ENCODE measurements at regions not wholly inside any gene's neighbourhood (a gene's known extent, or its start where the extent isn't known, plus 50 kb on each side); places are given as distances from the start of the nearest gene placed in this dataset.
A peak's percentile ranks its signal among the peaks of the same experiment; 100 is the strongest.

GRCh38 chr3:106245400-106245799 lies 376.6 kb upstream of the CBLB start:
- Mint-ChIP-seq H3K36me3 (ENCODE audit: low read depth) (peaks cover 3% of the 10 kb centered on the region), H3K27ac (no peak overlapping the region), H3K4me1 (peaks cover 15% of the 10 kb centered on the region), H3K9me3 (ENCODE audit: low read depth) (peaks cover 3% of the 10 kb centered on the region), H3K4me3 (no peak overlapping the region), H3K27me3 (no peaks in the 10 kb centered on the region)
- ATAC-seq, result no peak
- DNase-seq, result no peak
- ChIA-PET CTCF (interaction anchor here (1.1 kb wide), 1 partner anchor 8 kb away, joined by 4 read pairs; no protein-coding TSS in a partner anchor), POLR2A (no interaction called here)
- intact Hi-C loops (cut with DNase I, micrococcal nuclease), result loop anchor here in 1 of 2 experiments (5.0 kb wide), 1 partner anchor 87 kb away; no protein-coding TSS in a partner anchor

DNA sequence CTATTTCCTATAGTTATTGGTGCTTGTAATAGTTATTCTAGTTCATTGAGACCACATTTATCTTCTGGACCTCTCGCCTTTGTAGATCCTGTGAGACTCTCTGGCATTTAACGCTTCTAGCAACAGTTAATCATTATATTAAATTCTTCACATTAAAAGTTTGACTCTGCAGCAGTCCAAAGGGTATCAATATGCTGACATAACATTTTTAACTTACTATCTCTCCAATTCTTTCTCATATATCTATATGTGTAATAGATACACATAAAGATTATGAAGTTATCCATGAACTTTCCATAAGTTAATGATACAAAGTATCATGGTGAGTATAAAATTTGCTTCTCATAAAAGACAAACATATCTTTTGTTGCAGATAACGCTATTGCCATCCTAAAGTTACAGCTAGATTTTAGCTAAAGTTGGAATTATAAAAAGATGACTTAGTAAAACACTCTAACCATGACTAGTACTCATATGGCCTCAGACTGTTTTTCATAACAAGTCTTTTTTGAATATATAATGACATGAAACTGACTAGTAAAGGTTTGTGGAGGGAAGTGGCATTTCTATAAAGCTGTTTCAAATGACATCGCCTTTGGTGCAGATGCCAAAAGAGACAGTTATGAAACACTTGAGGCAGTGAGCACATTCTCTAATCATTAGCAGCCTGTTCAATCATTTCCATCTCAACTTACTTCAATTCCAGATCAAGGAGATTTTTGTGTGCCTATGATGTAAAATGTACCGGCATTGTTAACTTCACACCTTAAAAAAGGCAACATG lies 379.3 kb upstream of the CBLB start:
- CTCF ChIA-PET, result interaction anchor here (1.1 kb wide), 1 partner anchor 33 kb away, joined by 3 read pairs; no protein-coding TSS in a partner anchor
- peak; percentile 89 for ATAC-seq
- POLR2A ChIA-PET, result no interaction called here

DNA sequence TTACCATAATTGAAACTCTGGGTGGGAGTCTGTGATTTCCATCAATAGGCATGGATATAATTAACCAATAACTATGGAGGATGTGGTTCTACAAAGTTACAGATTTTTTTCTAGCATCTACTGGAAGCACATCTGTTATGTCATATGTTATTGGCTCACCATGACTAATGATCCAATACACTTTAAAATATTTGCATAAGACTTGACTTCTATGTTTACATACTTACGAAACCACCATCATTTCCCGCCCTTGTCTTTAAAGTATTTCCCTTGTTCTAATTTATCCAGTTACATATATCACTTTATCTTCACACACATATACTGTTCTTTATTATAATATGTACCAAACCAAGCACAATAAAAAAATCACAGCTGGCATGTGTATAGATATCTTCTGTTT lies 380.3 kb upstream of the CBLB start:
- Mint-ChIP-seq H3K27me3 (no peaks in the 10 kb centered on the region), H3K27ac (no peak overlapping the region), H3K9me3 (ENCODE audit: low read depth) (peaks cover 8% of the 10 kb centered on the region), H3K36me3 (ENCODE audit: low read depth) (peaks cover 13% of the 10 kb centered on the region), H3K4me3 (no peak overlapping the region), H3K4me1 (peaks cover 11% of the 10 kb centered on the region)
- ATAC-seq (no peak), DNase-seq (no peak)
- intact Hi-C loops (cut with DNase I, micrococcal nuclease), result loop anchor here in 1 of 2 experiments (5.0 kb wide), 1 partner anchor 83 kb away; no protein-coding TSS in a partner anchor
- CTCF ChIA-PET, result no interaction called here
- POLR2A ChIA-PET, result no interaction called here

More for the DNA sequence above, 379.3 kb upstream of the CBLB start:
- no peak for DNase-seq
- Mint-ChIP-seq H3K27ac (no peak overlapping the region), H3K9me3 (ENCODE audit: low read depth) (peaks cover 8% of the 10 kb centered on the region), H3K36me3 (ENCODE audit: low read depth) (peaks cover 13% of the 10 kb centered on the region), H3K4me3 (no peak overlapping the region), H3K4me1 (peaks cover 11% of the 10 kb centered on the region), H3K27me3 (no peaks in the 10 kb centered on the region)
- intact Hi-C loops (cut with DNase I, micrococcal nuclease), result loop anchor here in 1 of 2 experiments (1.0 to 5.0 kb wide), 2 partner anchors 76 to 84 kb away; no protein-coding TSS in a partner anchor

DNA sequence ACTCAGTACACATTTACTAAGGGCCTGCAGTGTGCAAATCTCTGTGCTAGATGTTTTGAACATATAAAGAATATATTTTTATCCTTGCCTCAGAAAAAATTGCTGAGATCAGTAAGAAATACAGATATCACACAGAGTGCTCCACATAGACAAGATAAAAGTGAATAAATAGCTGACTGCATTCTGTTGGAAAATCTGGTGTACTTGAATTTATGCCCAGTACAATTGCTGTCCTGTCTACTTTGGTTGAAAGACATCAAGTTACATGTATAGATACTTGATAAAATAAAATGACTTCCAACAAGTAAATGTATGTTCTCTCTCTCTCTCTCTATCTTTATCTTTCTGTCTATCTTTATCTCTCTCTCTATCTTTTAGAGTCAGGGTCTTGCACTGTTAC lies 381.2 kb upstream of the CBLB start:
- ATAC-seq (no peak), DNase-seq (no peak)
- intact Hi-C loops (cut with DNase I, micrococcal nuclease), result loop anchor here in 1 of 2 experiments (5.0 kb wide), 1 partner anchor 82 kb away; no protein-coding TSS in a partner anchor
- H3K4me1 Mint-ChIP-seq, result peaks cover 11% of the 10 kb centered on the region
- no peak overlapping the region for H3K4me3 Mint-ChIP-seq
- peaks cover 8% of the 10 kb centered on the region for H3K9me3 Mint-ChIP-seq (ENCODE audit: low read depth)
- H3K36me3 Mint-ChIP-seq (ENCODE audit: low read depth), result peaks cover 13% of the 10 kb centered on the region
- H3K27ac Mint-ChIP-seq, result no peak overlapping the region
- ChIA-PET CTCF (no interaction called here), POLR2A (interaction anchor here (0.5 kb wide), 1 partner anchor 260 kb away, joined by 3 read pairs; no protein-coding TSS in a partner anchor)
- H3K27me3 Mint-ChIP-seq, result no peaks in the 10 kb centered on the region

DNA sequence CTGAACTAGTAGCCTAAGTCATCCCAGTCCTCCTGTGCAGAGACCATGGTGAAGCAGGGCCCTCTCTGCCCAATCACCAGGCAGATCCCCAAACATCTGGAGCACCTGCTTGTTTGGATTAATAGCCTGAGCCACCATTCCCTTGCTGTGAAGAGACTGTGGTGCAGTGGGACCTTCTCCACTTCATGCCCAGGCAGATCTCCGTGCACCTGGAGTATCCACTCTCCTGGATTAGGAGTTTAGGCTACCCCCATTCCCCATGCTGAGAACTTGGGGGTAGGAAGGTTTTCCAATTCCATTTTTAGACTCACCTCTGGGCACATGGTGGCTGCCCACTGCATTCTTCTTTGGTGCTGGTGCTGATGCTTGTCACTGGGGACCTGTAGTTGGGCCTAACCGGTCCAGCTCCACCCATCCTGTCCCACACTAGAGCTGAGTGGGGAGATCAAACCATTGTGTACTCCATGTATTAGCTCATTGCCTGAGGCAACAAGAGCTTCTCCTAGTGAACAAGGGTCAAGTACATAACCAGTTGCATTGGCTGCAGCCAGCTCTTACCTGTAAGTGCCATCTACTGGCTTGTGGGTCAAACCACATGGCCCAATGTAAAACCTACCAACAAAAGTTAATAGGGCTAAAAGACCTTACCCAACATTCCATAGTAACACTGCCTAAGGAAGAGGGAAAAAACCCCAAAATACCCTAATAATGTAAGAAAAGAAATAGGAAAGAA lies 382.5 kb upstream of the CBLB start:
- no peak overlapping the region for H3K4me3 Mint-ChIP-seq
- H3K27me3 Mint-ChIP-seq, result no peaks in the 10 kb centered on the region
- ATAC-seq (peak; percentile 28), DNase-seq (no peak)
- ChIA-PET POLR2A (no interaction called here), CTCF (interaction anchor here (0.6 kb wide), 1 partner anchor 583 kb away, joined by 3 read pairs; no protein-coding TSS in a partner anchor)
- H3K27ac Mint-ChIP-seq, result no peak overlapping the region
- peaks cover 13% of the 10 kb centered on the region for H3K36me3 Mint-ChIP-seq (ENCODE audit: low read depth)
- peaks cover 8% of the 10 kb centered on the region for H3K9me3 Mint-ChIP-seq (ENCODE audit: low read depth)
- peaks cover 11% of the 10 kb centered on the region for H3K4me1 Mint-ChIP-seq
- intact Hi-C loops (cut with DNase I, micrococcal nuclease), result no loop called here

- POLR2A ChIA-PET, result no interaction called here
- Mint-ChIP-seq H3K4me3 (no peak overlapping the region), H3K4me1 (no peaks in the 10 kb centered on the region), H3K9me3 (ENCODE audit: low read depth) (peaks cover 4% of the 10 kb centered on the region), H3K27me3 (no peaks in the 10 kb centered on the region), H3K36me3 (ENCODE audit: low read depth) (peaks cover 10% of the 10 kb centered on the region), H3K27ac (no peak overlapping the region)
- CTCF ChIA-PET, result no interaction called here
- intact Hi-C loops (cut with DNase I, micrococcal nuclease), result no loop called here
- DNase-seq (no peak), ATAC-seq (no peak)
These were observed 387.0 kb upstream of the CBLB start for GRCh38 chr3:106255870-106256248.

GRCh38 chr3:106256249-106256957 lies 387.6 kb upstream of the CBLB start:
- no peak overlapping the region for H3K4me3 Mint-ChIP-seq
- peaks cover 7% of the 10 kb centered on the region for H3K36me3 Mint-ChIP-seq (ENCODE audit: low read depth)
- DNase-seq, result no peak
- no peaks in the 10 kb centered on the region for H3K4me1 Mint-ChIP-seq
- H3K27ac Mint-ChIP-seq, result no peak overlapping the region
- CTCF ChIA-PET, result no interaction called here
- intact Hi-C loops (cut with DNase I, micrococcal nuclease), result no loop called here
- POLR2A ChIA-PET, result no interaction called here
- no peak for ATAC-seq
- H3K9me3 Mint-ChIP-seq (ENCODE audit: low read depth), result peaks cover 3% of the 10 kb centered on the region
- no peaks in the 10 kb centered on the region for H3K27me3 Mint-ChIP-seq

DNA sequence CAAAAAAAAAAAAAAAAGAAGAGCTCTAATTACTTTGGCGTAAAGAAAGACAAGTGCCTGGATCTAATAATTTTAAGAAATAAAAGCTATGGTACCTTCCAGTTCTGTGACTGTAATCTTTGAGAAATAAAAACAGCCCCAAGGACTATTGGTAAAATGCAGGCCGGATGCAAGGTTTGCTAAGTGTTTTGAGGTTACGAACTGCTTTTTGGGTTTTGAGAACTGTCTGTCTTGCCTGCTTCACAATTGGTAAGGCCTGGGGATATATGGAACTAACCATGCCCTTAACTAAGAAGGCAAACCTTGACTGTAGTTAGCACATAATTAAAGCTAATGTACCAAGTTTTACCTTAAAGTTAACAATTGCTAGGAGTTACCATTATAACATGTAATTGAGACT lies 388.4 kb upstream of the CBLB start:
- intact Hi-C loops (cut with DNase I, micrococcal nuclease), result no loop called here
- H3K27me3 Mint-ChIP-seq, result no peaks in the 10 kb centered on the region
- CTCF ChIA-PET, result no interaction called here
- ATAC-seq, result no peak
- peaks cover 4% of the 10 kb centered on the region for H3K4me1 Mint-ChIP-seq
- POLR2A ChIA-PET, result no interaction called here
- peaks cover 3% of the 10 kb centered on the region for H3K9me3 Mint-ChIP-seq (ENCODE audit: low read depth)
- H3K27ac Mint-ChIP-seq, result no peak overlapping the region
- H3K36me3 Mint-ChIP-seq (ENCODE audit: low read depth), result peaks cover 3% of the 10 kb centered on the region
- DNase-seq, result no peak
- no peak overlapping the region for H3K4me3 Mint-ChIP-seq

DNA sequence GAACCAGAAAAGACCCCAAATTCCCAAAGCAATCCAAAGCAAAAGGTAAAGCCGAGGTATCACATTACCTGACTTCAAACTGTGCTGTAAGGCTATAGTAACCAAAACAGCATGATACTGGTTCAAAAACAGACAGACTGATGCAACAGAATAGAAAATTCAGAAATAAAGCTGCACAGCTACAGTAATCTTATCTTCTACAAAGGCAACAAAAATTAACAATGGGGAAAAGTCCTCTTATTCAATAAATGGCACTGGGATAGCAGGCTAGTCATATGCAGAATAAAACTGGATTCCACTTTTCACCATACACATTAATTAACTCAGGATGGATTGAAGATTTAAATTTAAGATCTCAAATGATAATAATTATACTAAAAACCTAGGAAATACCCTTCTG lies 392.6 kb upstream of the CBLB start:
- POLR2A ChIA-PET, result no interaction called here
- H3K27ac Mint-ChIP-seq, result no peak overlapping the region
- H3K4me3 Mint-ChIP-seq, result no peak overlapping the region
- CTCF ChIA-PET, result no interaction called here
- no peak for DNase-seq
- no peaks in the 10 kb centered on the region for H3K9me3 Mint-ChIP-seq (ENCODE audit: low read depth)
- no peak for ATAC-seq
- H3K27me3 Mint-ChIP-seq, result no peaks in the 10 kb centered on the region
- intact Hi-C loops (cut with DNase I, micrococcal nuclease), result no loop called here
- H3K36me3 Mint-ChIP-seq (ENCODE audit: low read depth), result no peaks in the 10 kb centered on the region
- H3K4me1 Mint-ChIP-seq, result peaks cover 4% of the 10 kb centered on the region

DNA sequence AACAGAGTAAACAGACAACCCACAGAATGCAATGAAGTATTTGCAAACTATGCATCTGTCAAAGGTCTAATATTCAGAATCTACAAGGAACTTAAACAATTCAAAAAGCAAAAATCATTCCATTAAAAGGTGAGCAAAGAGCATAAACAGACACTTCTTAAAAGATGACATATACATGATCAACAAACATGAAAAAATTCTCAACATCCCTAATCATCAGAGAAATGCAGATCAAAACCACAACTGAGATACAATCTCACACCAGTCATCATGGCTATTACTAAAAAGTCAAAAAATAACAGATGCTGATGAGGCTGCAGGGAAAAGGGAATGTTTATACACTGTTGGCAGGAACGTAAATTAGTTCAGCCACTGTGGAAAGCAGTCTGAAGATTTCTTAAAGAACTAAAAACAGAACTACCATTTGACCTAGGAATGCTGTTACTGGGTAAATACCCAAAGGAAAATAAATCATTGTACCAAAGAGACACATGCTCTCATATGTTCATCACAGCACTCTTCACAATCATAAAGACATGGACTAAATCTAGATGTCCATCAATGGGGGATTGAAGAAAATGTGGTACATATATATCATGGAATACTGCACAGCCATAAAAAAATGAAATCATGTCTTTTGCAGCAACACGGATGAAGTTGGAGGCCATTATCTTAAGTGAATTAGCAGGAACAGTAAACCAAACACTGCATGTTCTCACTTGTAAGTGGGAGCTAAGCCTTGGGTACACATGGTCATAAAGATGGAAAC lies 393.3 kb upstream of the CBLB start:
- peaks cover 4% of the 10 kb centered on the region for H3K4me1 Mint-ChIP-seq
- no peak for DNase-seq
- no peaks in the 10 kb centered on the region for H3K27me3 Mint-ChIP-seq
- intact Hi-C loops (cut with DNase I, micrococcal nuclease), result no loop called here
- no peaks in the 10 kb centered on the region for H3K9me3 Mint-ChIP-seq (ENCODE audit: low read depth)
- CTCF ChIA-PET, result no interaction called here
- no peak overlapping the region for H3K4me3 Mint-ChIP-seq
- no peak for ATAC-seq
- POLR2A ChIA-PET, result no interaction called here
- H3K27ac Mint-ChIP-seq, result no peak overlapping the region
- H3K36me3 Mint-ChIP-seq (ENCODE audit: low read depth), result no peaks in the 10 kb centered on the region

DNA sequence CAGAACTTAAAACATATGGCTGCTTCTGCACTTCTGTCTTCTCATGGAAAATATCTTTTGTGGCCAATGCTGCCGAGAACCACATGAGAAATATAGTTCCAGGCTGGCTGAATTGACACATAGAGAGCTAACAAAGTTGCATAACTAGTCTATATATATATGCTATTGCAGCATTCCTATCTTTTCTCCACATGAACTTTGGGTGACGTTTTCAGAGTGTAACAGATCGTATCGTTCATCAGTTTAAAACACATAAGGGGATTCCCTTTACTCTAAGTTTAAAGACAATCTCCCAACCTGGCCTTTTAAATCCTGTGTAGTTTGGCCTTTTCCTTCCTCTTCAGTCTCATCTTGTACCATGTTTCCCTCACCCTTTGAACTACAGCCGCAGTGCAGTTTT lies 394.2 kb upstream of the CBLB start:
- intact Hi-C loops (cut with DNase I, micrococcal nuclease), result no loop called here
- POLR2A ChIA-PET, result no interaction called here
- peaks cover 4% of the 10 kb centered on the region for H3K4me1 Mint-ChIP-seq
- no peak overlapping the region for H3K27ac Mint-ChIP-seq
- no peaks in the 10 kb centered on the region for H3K27me3 Mint-ChIP-seq
- H3K9me3 Mint-ChIP-seq (ENCODE audit: low read depth), result no peaks in the 10 kb centered on the region
- no peaks in the 10 kb centered on the region for H3K36me3 Mint-ChIP-seq (ENCODE audit: low read depth)
- DNase-seq (no peak), ATAC-seq (no peak)
- CTCF ChIA-PET, result no interaction called here
- H3K4me3 Mint-ChIP-seq, result no peak overlapping the region
